ENCODE measurements at regions not wholly inside any gene's neighbourhood (a gene's known extent, or its start where the extent isn't known, plus 50 kb on each side); places are given as distances from the start of the nearest gene placed in this dataset.

GRCh38 chr7:81036871-81037270, 118.0 kb upstream of the SEMA3C start (continued):
- no peak for TF ChIP-seq SUZ12 (IDR thresholded peaks at IDR 0.05; ENCODE audit: low read length)
- no peak for TF ChIP-seq NANOG (IDR thresholded peaks at IDR 0.05; ENCODE audit: insufficient read depth, low read depth, low read length, poor library complexity, severe bottlenecking)
- TF ChIP-seq EZH2 (IDR thresholded peaks at IDR 0.05; ENCODE audit: low read depth, low read length, severe bottlenecking): no peak
- TF ChIP-seq CREB1 (IDR thresholded peaks at IDR 0.05): no peak
- TF ChIP-seq CBX8 (IDR thresholded peaks at IDR 0.05; ENCODE audit: borderline replicate concordance, low read depth, low read length): no peak
- TF ChIP-seq RAD21 (IDR thresholded peaks at IDR 0.05 in 1 of 2, conservative IDR thresholded peaks at IDR 0.05 in 1 of 2; ENCODE audit: low read depth in 2 of 2, low read length in 2 of 2): no peak
- TF ChIP-seq CTBP2 (IDR thresholded peaks at IDR 0.05; ENCODE audit: borderline replicate concordance, insufficient read depth, insufficient read length, low read length): no peak
